Effector memory CD8-positive, alpha-beta T cell (primary cell): ENCODE measurements at regions not wholly inside any gene's neighbourhood (a gene's known extent, or its start where the extent isn't known, plus 50 kb on each side); places are given as distances from the start of the nearest gene placed in this dataset.
"Not testable (repeated sequence)": the region's sequence is repeated elsewhere in the genome, so short reads cannot be mapped to it uniquely, and the experiment has no call there.

ENCODE experiments used
- ATAC-seq: fragments of 150-1000 bp; cut with Tn5 transposase; replicated peaks from 2 replicates; pipeline ENCODE4 v1.10.0; 2021; ENCODE audit warnings: mild to moderate bottlenecking, moderate library complexity
- DNase-seq, 3 experiments: peaks; one replicate each; pipeline ENCODE4 v3.0.0; 2021
- H3K27ac Mint-ChIP-seq, 2 donors: one replicate each; pipeline ENCODE4 v1.8.0; 2022; ENCODE audit warnings: mild to moderate bottlenecking in 2 of 2, mixed read lengths in 2 of 2, moderate library complexity in 2 of 2
- H3K27me3 Mint-ChIP-seq, 2 donors: one replicate each; pipeline ENCODE4 v1.8.0; 2022; ENCODE audit warnings: mixed read lengths in 2 of 2
- H3K36me3 Mint-ChIP-seq: one replicate; pipeline ENCODE4 v1.8.0; 2022; ENCODE audit warnings: mild to moderate bottlenecking, moderate library complexity, mixed read lengths; ENCODE audit not compliant: insufficient read depth
- H3K4me1 Mint-ChIP-seq, 2 donors: one replicate each; pipeline ENCODE4 v1.8.0; 2022; ENCODE audit warnings: low read depth in 2 of 2, mixed read lengths in 2 of 2
- H3K4me3 Mint-ChIP-seq, 2 donors: one replicate each; pipeline ENCODE4 v1.8.0; 2022; ENCODE audit warnings: mild to moderate bottlenecking in 2 of 2, mixed read lengths in 2 of 2, moderate library complexity in 2 of 2
- H3K9me3 Mint-ChIP-seq, 2 donors: one replicate each; pipeline ENCODE4 v1.8.0; 2022; ENCODE audit warnings: mixed read lengths in 2 of 2

DNA sequence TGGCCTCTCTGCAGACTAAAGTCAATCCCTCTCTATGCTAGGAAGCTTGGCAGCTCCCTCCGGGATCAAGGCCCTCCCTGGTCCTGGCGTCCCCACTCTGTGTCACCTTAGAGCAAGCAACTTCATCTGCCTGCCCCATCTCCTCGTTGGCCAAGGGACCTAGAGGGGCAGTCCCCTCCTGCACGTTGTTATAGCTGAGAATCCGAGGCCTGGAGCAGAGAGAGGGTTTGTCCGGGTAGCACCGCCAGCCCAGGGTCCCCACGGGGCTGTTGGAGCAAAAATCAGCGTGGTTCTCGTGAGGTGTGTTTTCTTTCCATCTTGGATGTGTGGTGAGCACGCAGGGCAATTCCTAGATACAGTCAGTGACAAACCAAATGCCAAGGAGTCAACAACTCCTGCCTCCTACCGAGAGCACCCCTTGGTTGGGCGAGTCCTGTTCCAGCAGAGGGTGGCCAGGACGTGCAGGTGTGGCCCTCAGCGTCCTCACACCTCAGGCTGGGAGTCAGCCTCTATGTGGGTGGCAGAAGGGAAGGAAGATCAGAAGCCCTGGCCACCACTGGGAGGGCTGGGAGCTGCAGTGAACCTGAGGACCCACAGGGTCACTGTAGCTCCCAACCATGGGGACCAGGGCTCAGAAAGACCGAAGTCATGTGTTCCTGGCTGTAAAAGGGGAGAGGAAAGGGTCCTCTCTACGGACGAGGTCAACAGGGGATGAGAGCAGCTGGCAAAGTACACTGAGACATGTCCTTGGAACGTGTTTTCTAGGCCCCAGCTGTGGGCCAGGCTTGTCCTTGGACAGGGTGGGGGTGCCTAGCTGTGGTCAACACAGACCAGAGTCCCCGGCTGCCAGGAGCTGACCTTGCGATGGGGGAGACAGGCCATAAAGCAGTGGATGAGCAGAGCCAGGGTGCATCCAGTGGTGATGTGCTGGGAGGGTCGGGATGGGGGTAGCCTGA is 85.6 kb upstream of the CIBAR2 start:
- no peak overlapping the region for H3K4me3 Mint-ChIP-seq
- ATAC-seq (no peak), DNase-seq (no peak)
- no peaks in the 10 kb centered on the region for H3K9me3 Mint-ChIP-seq
- no peaks in the 10 kb centered on the region for H3K36me3 Mint-ChIP-seq
- peaks cover 30 to 40% of the 10 kb centered on the region in 2 donors for H3K27me3 Mint-ChIP-seq
- H3K27ac Mint-ChIP-seq = no peak overlapping the region
- no peaks in the 10 kb centered on the region for H3K4me1 Mint-ChIP-seq

DNA sequence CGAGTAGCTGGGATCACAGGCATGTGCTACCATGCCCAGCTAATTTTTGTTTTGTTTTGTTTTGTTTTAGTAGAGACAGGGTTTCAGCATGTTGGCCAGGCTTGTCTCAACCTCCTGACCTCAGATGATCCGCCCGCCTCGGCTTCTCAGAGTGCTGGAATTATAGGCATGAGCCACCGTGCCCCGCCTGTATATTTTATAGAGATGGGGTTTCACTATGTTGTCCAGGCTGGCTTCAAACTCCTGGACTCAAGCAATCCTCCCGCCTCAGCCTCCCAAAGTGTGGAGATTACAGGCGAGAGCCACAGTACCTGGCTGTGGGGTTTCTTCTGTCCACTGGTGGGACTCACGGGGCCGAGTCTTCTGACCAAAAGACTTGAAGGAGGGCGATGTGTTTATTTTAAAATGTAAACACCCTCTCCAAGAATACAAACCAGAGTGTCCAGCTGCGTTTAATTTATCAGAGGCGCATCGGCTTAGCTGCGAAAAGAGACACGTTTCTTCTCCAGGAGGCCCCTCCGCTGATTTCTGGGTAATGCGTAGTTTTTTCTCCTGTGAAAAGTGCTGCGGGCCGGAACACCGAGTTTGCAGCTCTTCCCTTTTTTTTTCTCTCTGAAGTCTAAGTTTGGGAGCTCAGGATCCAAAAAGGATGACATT is 86.9 kb upstream of the CIBAR2 start:
- Mint-ChIP-seq H3K9me3 (no peaks in the 10 kb centered on the region), H3K4me1 (no peaks in the 10 kb centered on the region), H3K27me3 (peaks cover 24 to 36% of the 10 kb centered on the region in 2 donors), H3K36me3 (no peaks in the 10 kb centered on the region), H3K4me3 (no peak overlapping the region), H3K27ac (no peak overlapping the region)
- DNase-seq = no peak
- ATAC-seq = no peak

DNA sequence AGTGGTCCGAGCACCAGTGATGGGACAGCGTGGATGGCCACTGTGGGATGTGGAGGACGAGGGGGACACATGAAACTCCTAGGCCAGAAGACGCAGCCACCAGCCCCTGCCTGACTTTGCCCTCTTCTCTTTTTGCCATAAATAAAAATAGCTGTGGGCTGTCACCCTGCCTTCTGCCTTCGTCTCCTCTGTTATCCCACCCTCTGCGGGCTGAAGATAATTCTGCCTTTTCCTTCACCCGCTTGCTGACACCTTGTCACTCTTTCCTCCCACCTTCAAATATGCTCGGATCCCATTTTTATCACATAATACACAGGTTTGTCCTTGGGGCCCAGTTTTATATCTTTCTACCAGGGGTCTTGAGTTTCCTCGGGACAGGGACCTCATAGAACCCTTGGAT is 87.6 kb upstream of the CIBAR2 start:
- Mint-ChIP-seq H3K27me3 (peaks cover 17 to 29% of the 10 kb centered on the region in 2 donors), H3K4me1 (no peaks in the 10 kb centered on the region), H3K9me3 (no peaks in the 10 kb centered on the region), H3K27ac (no peak overlapping the region), H3K4me3 (no peak overlapping the region), H3K36me3 (no peaks in the 10 kb centered on the region)
- no peak for DNase-seq
- no peak for ATAC-seq

DNA sequence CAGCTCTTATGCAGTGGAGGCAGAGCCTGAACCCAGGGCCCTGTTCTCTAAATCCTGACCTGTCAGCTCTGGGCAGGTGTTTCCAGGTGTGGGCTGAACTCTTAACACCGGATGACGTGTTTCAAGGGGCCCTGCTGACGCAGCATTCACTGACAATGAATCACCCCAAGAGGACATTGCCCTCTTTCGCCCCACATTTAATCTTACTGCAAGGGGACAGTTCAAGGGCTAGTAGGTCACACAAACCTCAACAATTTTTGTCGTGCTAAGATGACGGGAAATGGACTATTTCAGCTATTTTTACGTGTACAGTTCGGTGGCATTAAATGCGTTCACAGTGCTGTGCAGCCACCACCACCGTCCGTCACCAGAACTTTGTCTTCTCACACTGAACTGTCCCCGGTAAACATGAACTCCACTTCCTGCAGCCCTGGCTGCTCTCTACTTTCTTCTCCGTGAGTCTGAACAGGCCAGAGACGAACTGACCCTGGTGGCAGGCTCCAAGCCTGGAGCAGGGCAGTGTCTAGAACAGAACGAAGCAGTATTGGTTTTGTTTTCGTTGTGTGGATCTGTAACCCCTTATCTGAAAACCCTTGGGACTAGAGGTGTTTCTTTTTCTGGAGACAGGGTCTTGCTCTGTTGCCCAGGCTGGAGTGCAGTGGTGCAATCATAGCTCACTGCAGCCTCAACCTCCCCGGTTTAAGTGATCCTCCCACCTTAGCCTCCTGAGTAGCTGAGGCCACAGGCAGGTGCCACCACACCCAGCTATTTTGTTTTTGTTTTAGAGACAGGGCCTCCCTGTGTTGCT is 88.4 kb upstream of the CIBAR2 start:
- peaks cover 16 to 24% of the 10 kb centered on the region in 2 donors for H3K27me3 Mint-ChIP-seq
- H3K4me1 Mint-ChIP-seq = no peaks in the 10 kb centered on the region
- H3K36me3 Mint-ChIP-seq = no peaks in the 10 kb centered on the region
- no peak overlapping the region for H3K4me3 Mint-ChIP-seq
- no peak overlapping the region for H3K27ac Mint-ChIP-seq
- no peak for DNase-seq
- ATAC-seq = no peak
- H3K9me3 Mint-ChIP-seq = no peaks in the 10 kb centered on the region

DNA sequence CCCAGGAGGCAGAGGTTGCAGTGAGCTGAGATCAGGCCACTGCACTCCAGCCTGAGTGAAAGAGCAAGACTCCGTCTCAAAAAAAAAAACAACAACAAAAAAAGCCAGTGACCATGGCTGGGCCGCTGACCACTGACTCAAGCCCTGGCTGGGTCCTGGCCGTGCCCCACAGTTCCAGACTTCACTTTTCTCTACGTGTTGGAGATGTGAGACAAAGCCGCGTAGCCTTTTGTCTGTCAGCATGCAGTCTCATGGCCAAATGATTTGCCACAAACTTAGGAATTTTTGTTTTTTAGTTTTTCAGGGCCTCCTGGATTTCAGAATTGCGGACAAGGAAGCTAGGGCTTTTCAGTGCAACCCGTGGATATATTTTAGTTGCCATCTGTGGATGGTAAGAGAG is 89.3 kb upstream of the CIBAR2 start:
- no peaks in the 10 kb centered on the region for H3K9me3 Mint-ChIP-seq
- ATAC-seq (no peak), DNase-seq (no peak)
- H3K27ac Mint-ChIP-seq = no peak overlapping the region
- no peak overlapping the region for H3K4me3 Mint-ChIP-seq
- H3K27me3 Mint-ChIP-seq = peaks cover 14 to 25% of the 10 kb centered on the region in 2 donors
- no peaks in the 10 kb centered on the region for H3K36me3 Mint-ChIP-seq
- no peaks in the 10 kb centered on the region for H3K4me1 Mint-ChIP-seq

DNA sequence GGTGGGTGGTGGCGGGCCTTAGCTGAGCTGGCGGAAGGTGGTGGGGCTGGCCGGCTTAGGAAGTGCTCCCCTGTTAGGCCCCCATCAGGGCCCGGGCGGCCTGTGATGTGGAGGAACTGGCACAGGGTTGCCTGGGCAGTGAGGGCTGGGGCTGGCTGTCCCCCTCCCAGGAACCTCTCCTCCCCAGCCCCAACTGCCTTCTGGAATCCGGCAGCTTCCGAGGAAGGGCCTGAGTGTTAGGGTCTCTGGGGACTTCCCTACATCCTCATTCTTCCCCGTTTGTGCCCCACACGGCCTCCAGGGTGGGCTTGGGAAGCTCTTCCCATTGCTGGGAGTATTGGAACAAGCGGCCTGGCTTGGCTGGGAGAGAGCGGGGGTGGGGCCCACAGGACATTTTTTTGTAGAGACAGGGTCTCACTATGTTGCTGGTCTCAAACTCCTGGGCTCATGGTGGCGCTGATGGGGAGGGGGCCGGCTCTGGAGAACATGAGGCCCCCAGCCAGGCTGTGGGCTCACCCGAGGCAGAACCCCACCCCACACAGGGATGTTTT is 89.9 kb upstream of the CIBAR2 start:
- Mint-ChIP-seq H3K4me1 (no peaks in the 10 kb centered on the region), H3K27ac (no peak overlapping the region)

DNA sequence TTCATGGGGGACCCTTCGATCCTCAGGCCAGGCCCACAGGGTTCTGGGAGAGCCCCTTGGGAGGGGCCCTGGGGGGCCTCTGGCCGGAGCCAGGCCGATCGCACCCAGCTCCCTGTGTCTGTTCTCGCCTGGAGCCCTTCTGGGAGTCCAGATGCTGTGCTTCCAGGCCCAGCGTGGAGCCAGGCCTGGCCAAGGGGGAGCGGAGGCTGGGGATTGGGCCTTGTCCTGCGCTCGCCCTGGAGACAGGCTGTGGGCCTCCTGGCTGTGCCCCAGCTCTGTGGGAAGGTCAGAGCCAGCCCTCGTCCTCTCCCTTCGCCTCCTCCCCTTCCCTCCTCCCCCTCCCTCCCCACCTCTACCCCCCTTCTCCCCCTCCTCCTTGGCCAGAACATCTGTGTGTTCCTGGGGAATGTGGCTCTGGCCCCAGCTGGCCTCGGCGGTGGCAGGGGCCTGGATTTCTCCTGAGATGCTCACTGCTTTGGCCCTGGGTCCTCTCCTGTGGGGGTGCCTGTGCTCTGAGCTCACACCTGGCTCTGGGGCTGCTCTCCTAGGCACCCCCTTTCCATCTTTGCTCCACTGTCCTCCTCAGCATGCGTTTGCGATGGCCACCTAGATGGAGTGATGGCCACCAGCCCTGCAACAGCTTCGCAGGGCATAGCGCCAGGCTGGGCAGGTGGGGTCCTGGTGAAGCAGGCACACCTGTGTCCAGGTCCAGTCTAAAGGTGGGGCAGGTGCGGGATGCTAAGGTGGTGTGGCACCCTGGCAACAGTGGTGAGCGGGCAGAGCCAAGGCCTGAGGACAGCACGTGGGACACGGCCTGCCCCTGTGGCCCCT is 90.6 kb upstream of the CIBAR2 start:
- Mint-ChIP-seq H3K27me3 (peaks cover 10 to 21% of the 10 kb centered on the region in 2 donors), H3K4me3 (no peak overlapping the region), H3K27ac (no peak overlapping the region), H3K9me3 (no peaks in the 10 kb centered on the region), H3K4me1 (no peaks in the 10 kb centered on the region), H3K36me3 (no peaks in the 10 kb centered on the region)
- DNase-seq (no peak), ATAC-seq (no peak)

More for the DNA sequence above, 89.9 kb upstream of the CIBAR2 start:
- Mint-ChIP-seq H3K27me3 (peaks cover 14 to 23% of the 10 kb centered on the region in 2 donors), H3K36me3 (no peaks in the 10 kb centered on the region), H3K4me3 (no peak overlapping the region), H3K9me3 (no peaks in the 10 kb centered on the region)
- ATAC-seq (no peak), DNase-seq (no peak)

DNA sequence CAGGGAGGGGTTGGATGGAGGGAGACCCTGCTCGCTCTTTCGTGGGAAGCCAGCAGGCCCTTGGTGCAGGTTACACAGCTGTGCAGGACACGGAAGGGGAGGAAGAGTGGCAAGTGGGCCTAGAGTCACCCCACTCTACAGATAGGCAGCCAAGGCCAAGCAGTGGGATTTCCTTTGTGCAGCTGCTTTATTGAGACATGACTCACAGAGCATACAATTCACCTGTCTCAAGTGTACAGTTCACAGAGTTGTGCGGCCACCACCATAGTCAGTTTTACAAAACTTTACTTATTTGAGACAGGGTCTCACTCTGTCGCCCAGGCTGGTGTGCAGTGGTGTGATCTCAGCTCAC is 91.2 kb upstream of the CIBAR2 start:
- Mint-ChIP-seq H3K27ac (no peak overlapping the region), H3K4me3 (no peak overlapping the region), H3K36me3 (no peaks in the 10 kb centered on the region), H3K4me1 (no peaks in the 10 kb centered on the region), H3K9me3 (no peaks in the 10 kb centered on the region), H3K27me3 (peaks cover 6 to 15% of the 10 kb centered on the region in 2 donors)
- ATAC-seq = no peak
- no peak for DNase-seq

DNA sequence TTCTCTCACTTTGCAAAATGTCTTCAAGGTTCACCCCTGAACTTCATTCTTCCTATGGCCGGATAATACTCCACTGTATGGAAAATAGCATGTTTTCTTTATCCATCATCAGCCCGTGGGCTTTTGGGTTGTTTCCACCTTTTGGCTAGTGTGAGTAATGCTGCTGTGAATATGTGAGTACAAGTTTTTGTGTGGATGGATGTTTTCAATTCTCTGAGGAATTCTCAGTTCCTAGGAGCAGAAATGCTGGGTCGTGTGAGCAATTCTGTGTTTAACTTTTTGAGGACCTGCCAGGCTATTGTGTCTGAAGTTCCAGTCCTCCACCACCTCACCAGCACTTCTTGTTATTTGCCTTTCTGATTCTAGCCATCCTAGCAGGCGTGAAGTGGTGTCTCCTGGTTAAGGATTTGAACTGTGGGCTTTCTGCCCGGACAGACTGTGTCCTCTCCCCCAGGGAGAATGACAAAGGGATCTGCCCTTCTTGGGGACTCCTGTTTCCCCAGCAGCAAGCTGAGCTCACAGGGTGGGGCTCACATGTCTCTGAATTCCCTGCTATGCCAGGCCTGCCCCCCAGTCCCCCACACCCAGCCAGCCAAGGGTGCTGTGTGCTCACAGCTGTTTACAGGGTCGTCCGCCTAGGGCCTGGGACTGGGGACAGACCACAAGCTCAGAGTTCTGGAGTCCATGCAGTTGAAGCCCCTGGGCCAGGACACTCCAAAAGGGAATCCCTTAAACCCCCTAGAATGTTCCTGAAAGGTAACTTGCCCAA is 92.2 kb upstream of the CIBAR2 start:
- Mint-ChIP-seq H3K4me1 (no peaks in the 10 kb centered on the region), H3K27ac (no peak overlapping the region), H3K4me3 (no peak overlapping the region), H3K36me3 (no peaks in the 10 kb centered on the region), H3K27me3 (peaks cover 6 to 15% of the 10 kb centered on the region in 2 donors), H3K9me3 (no peaks in the 10 kb centered on the region)
- no peak for DNase-seq
- ATAC-seq = no peak

DNA sequence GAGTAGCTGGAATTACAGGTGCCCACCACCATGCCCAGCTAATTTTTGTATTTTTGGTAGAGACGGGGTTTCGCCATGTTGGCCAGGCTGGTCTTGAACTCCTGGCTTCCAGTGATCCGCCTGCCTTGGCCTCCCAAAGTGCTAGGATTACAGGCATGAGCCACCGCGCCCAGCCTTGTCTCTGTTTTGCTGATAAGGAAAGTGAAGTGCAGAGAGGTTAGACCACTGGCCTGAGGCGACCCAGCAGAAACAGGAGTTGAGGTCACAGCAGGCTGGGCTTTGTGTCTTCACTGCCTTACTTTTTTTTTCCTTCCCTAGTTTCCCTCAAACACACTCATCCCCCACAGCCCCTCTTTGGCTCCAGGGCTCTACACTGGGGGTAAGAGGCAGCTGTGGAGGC is 93.0 kb upstream of the CIBAR2 start:
- H3K4me3 Mint-ChIP-seq, H3K27ac Mint-ChIP-seq, ATAC-seq, H3K9me3 Mint-ChIP-seq, H3K36me3 Mint-ChIP-seq, DNase-seq, H3K4me1 Mint-ChIP-seq: not testable (repeated sequence)
- peaks cover 6 to 15% of the 10 kb centered on the region in 2 donors for H3K27me3 Mint-ChIP-seq

DNA sequence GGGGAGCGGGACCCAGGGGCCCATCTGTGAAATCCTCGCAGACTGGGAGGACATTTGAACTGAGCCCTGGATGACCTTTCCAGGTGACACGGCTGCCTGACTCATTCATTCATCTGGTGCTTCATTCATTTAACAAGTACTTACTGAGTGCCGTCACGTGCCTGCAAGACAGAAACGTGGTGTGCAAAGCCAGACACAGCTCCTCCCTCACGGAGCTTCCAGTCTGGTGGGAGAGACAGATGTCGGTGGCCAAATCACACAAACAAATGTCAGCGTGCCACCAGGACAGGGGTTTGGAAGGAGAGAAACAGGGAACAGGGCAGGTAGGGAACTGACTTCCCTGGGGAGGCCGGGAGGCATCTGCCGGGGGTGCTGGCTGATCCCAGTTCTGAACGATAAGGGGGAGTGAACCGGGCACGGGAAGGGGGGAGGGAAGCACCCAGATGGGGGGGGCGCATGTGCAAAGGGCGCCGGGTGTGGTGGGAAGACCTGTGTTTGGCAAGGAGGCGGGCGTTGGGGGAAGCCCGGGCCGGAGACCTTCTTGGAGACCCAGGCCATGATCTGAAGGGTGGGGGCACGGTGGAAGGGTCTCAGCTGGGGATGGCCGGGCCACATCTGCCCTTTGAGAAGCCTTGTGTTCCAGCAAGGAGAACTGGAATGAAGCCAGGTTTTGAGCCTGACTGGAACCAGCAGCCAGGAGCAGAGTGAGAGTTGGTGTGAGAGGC is 93.6 kb upstream of the CIBAR2 start:
- Mint-ChIP-seq H3K4me1 (no peaks in the 10 kb centered on the region), H3K27me3 (peaks cover 6 to 20% of the 10 kb centered on the region in 2 donors), H3K36me3 (no peaks in the 10 kb centered on the region), H3K9me3 (no peaks in the 10 kb centered on the region), H3K27ac (no peak overlapping the region), H3K4me3 (no peak overlapping the region)
- DNase-seq = no peak
- no peak for ATAC-seq
